IPS-20b (cell line): ENCODE measurements at regions not wholly inside any gene's neighbourhood (a gene's known extent, or its start where the extent isn't known, plus 50 kb on each side); places are given as distances from the start of the nearest gene placed in this dataset.

Experiments used
- H3K27ac ChIP-seq: one replicate; pipeline ENCODE4 v1.5.1; 2013; ENCODE audit warnings: low read length
- H3K27me3 ChIP-seq: 2 replicates; pipeline ENCODE4 v1.6.1; 2013; ENCODE audit warnings: mild to moderate bottlenecking, low read length, inconsistent platforms; ENCODE audit not compliant: insufficient read depth
- H3K36me3 ChIP-seq: 2 replicates; pipeline ENCODE4 v1.6.1; 2013; ENCODE audit warnings: low read depth, mild to moderate bottlenecking, inconsistent platforms, low read length, moderate library complexity; ENCODE audit not compliant: insufficient read depth
- H3K4me1 ChIP-seq: 2 replicates; pipeline ENCODE4 v1.6.1; 2013; ENCODE audit warnings: mild to moderate bottlenecking, control low read depth, inconsistent platforms, low read length, moderate library complexity; ENCODE audit not compliant: insufficient read depth
- H3K4me3 ChIP-seq: 2 replicates; pipeline ENCODE4 v1.5.1; 2013; ENCODE audit warnings: mild to moderate bottlenecking, low read length, inconsistent platforms
- H3K9ac ChIP-seq: 2 replicates; pipeline ENCODE4 v1.6.1; 2013; ENCODE audit warnings: low read depth, mild to moderate bottlenecking, inconsistent platforms, low read length, moderate library complexity
- H3K9me3 ChIP-seq: 2 replicates; pipeline ENCODE4 v1.6.1; 2013; ENCODE audit warnings: mild to moderate bottlenecking, low read depth, low read length, inconsistent platforms; ENCODE audit not compliant: insufficient read depth

DNA sequence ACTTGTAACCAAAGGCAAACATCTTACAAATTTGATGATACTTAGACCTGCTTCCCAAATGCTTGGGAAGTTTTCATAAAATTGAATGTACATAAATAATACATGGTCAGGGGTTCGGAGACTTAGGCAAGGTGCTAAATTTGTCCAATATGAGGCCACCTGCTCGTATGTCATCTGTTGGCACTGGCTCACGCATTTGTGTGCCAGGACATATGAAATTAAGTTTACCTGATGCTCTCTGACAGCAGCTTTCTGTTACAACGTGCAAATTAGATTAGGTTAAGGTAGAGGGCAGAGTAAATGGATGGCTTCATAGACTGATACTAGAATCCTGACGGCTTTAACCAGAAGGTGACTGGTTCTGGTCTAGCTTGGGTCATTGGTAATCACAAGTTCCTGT lies 970.3 kb upstream of the RBFOX1 start:
- H3K27ac ChIP-seq, result no peak overlapping the region
- H3K9ac ChIP-seq, result no peak overlapping the region
- no peak overlapping the region for H3K4me3 ChIP-seq
- H3K4me1 ChIP-seq, result peaks cover 6% of the 10 kb centered on the region; the same call in 1 of the 2 replicates
- H3K9me3 ChIP-seq, result no peaks in the 10 kb centered on the region
- H3K36me3 ChIP-seq, result no peaks in the 10 kb centered on the region
- no peaks in the 10 kb centered on the region for H3K27me3 ChIP-seq

- Histone ChIP-seq H3K4me3 (no peak overlapping the region), H3K27me3 (no peaks in the 10 kb centered on the region), H3K27ac (no peak overlapping the region)
Observed at GRCh38 chr16:6360641-6361040, 972.0 kb upstream of the RBFOX1 start.

DNA sequence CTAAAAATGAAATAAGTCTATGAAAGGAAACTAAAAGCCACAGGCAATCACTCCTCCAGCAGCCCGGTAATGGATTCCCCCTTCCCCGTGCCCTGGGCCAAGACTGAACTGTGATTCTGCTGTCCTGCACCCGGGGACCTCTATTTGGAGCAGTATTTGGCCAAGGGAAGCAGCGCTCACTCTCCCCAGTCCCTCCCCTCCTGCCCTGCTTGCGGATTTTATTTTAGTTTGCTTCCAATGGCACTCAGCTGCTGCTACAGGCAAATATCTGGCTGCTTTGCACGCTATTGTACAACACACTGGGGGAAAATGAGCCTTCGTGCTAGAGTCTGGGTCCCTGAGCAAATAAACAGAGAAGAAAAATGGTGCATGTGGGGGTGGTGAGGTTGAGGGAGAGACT lies 975.7 kb upstream of the RBFOX1 start:
- Histone ChIP-seq H3K27me3 (no peaks in the 10 kb centered on the region), H3K4me1 (peaks cover 13% of the 10 kb centered on the region; the same call in 1 of the 2 replicates), H3K9ac (no peak overlapping the region), H3K9me3 (no peaks in the 10 kb centered on the region), H3K4me3 (no peak overlapping the region), H3K27ac (no peak overlapping the region), H3K36me3 (no peaks in the 10 kb centered on the region)

More at GRCh38 chr16:6360641-6361040, 972.0 kb upstream of the RBFOX1 start:
- peaks cover 6% of the 10 kb centered on the region; the same call in 1 of the 2 replicates for H3K4me1 ChIP-seq
- H3K36me3 ChIP-seq, result no peaks in the 10 kb centered on the region
- H3K9ac ChIP-seq, result no peak overlapping the region
- no peaks in the 10 kb centered on the region for H3K9me3 ChIP-seq

- H3K9me3 ChIP-seq, result no peaks in the 10 kb centered on the region
- H3K4me3 ChIP-seq, result no peak overlapping the region
- no peaks in the 10 kb centered on the region for H3K27me3 ChIP-seq
- H3K4me1 ChIP-seq, result peaks cover 22% of the 10 kb centered on the region; the same call in 1 of the 2 replicates
- no peak overlapping the region for H3K9ac ChIP-seq
- no peak overlapping the region for H3K27ac ChIP-seq
- H3K36me3 ChIP-seq, result no peaks in the 10 kb centered on the region
Observed at GRCh38 chr16:6349725-6350124, 982.9 kb upstream of the RBFOX1 start.

DNA sequence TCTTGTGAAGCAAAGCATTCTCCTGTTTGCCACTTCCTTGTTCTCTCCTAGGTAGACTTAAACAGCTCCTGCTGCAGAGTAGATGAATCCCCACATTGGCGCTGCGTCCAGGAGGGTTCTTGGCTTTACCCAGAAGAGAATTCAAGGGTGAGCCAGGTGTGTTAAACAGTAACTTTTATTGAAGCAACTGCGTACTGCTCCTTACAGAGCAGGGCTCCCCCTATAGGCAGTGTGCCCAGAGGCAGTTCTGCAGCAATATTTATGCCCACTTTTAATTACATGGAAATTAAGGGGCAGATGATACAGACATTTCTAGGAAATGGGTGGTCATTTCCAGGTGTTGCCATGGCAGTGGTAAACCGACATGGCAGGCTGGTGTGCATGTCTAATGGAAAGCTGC lies 987.6 kb upstream of the RBFOX1 start:
- Histone ChIP-seq H3K9me3 (peaks cover 13% of the 10 kb centered on the region; the same call in 1 of the 2 replicates), H3K27me3 (no peaks in the 10 kb centered on the region), H3K9ac (peak overlapping the region; percentile 36; the same call in 1 of the 2 replicates), H3K4me1 (peaks cover 29% of the 10 kb centered on the region), H3K4me3 (no peak overlapping the region), H3K36me3 (no peaks in the 10 kb centered on the region), H3K27ac (peak overlapping the region; percentile 54)

- Histone ChIP-seq H3K4me3 (peak overlapping the region; percentile 24; the same call in 1 of the 2 replicates), H3K27ac (peak overlapping the region; percentile 46), H3K36me3 (no peaks in the 10 kb centered on the region), H3K9ac (peak overlapping the region; percentile 61), H3K9me3 (peaks cover 14% of the 10 kb centered on the region; the same call in 1 of the 2 replicates), H3K4me1 (peaks cover 29% of the 10 kb centered on the region), H3K27me3 (no peaks in the 10 kb centered on the region)
Observed at GRCh38 chr16:6343157-6343556, 989.5 kb upstream of the RBFOX1 start.

- Histone ChIP-seq H3K27ac (peak overlapping the region; percentile 13), H3K27me3 (no peaks in the 10 kb centered on the region), H3K4me3 (0 out of 2 replicates have a peak overlapping the region, but pooled peaks have one; percentile 5), H3K9ac (peak overlapping the region; percentile 0; the same call in 1 of the 2 replicates), H3K4me1 (peaks cover 29% of the 10 kb centered on the region), H3K36me3 (no peaks in the 10 kb centered on the region), H3K9me3 (peaks cover 14% of the 10 kb centered on the region; the same call in 1 of the 2 replicates)
Observed at GRCh38 chr16:6341981-6342380, 990.7 kb upstream of the RBFOX1 start.

DNA sequence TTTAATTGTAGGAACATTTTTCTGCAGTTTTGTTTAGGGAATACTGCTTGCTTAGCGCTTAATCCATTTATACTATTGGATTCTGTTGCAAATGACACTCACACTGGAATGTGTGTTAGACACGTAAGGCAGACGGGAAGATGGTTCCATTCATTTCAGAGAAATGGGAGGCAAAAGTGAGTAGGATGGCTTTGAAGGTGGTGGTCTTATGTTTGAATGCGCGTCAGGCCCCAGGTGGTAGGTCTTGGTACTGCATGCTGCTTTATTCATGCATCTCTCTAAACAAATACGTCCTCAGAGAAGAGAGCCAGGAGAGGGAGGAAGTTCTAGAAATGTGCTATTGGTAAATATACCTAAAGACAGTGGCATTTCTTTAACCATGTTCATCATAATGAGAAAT lies 997.6 kb upstream of the RBFOX1 start:
- H3K36me3 ChIP-seq, result no peaks in the 10 kb centered on the region
- no peaks in the 10 kb centered on the region for H3K27me3 ChIP-seq
- no peak overlapping the region for H3K9ac ChIP-seq
- H3K27ac ChIP-seq, result no peak overlapping the region
- no peak overlapping the region for H3K4me3 ChIP-seq
- H3K4me1 ChIP-seq, result no peaks in the 10 kb centered on the region
- 0 out of 2 replicates have a peak, but pooled peaks cover under 1% of the 10 kb centered on the region for H3K9me3 ChIP-seq

GRCh38 chr16:6331770-6332169 lies 1000.9 kb upstream of the RBFOX1 start:
- Histone ChIP-seq H3K27me3 (no peaks in the 10 kb centered on the region), H3K9me3 (no peaks in the 10 kb centered on the region), H3K36me3 (no peaks in the 10 kb centered on the region), H3K4me3 (no peak overlapping the region), H3K9ac (no peak overlapping the region), H3K27ac (no peak overlapping the region), H3K4me1 (no peaks in the 10 kb centered on the region)

DNA sequence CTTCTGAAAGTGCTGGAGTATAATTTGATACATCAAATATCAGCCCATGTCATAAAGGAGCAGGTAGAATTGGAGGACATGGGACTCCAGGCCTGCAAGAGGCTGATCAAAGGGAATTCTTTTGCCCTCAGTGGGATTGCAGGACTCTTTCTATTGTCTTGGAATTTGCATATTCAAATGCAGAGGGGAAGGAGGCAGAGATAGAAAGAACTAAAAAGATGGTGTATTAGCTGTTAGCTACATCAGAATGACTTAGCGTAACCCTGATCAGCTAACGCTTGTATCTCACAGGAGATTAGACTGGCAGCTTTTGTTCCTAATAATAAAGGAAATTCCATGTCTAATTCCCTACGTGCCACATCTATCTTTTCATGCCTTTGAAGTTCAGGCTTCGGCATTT lies 1014.7 kb upstream of the RBFOX1 start:
- peaks cover 25% of the 10 kb centered on the region; the same call in 1 of the 2 replicates for H3K4me1 ChIP-seq
- no peaks in the 10 kb centered on the region for H3K36me3 ChIP-seq
- H3K9ac ChIP-seq, result peak overlapping the region; percentile 14; the same call in 1 of the 2 replicates
- H3K27ac ChIP-seq, result no peak overlapping the region
- H3K27me3 ChIP-seq, result no peaks in the 10 kb centered on the region
- H3K9me3 ChIP-seq, result no peaks in the 10 kb centered on the region
- H3K4me3 ChIP-seq, result peak overlapping the region; percentile 3; the same call in 1 of the 2 replicates

- no peaks in the 10 kb centered on the region for H3K27me3 ChIP-seq
- H3K9me3 ChIP-seq, result no peaks in the 10 kb centered on the region
- H3K9ac ChIP-seq, result no peak overlapping the region
- no peak overlapping the region for H3K27ac ChIP-seq
- H3K36me3 ChIP-seq, result no peaks in the 10 kb centered on the region
- H3K4me3 ChIP-seq, result no peak overlapping the region
- peaks cover 14% of the 10 kb centered on the region; the same call in 1 of the 2 replicates for H3K4me1 ChIP-seq
Observed at GRCh38 chr16:6309271-6309670, 1023.4 kb upstream of the RBFOX1 start.

- Histone ChIP-seq H3K4me1 (peaks cover 14% of the 10 kb centered on the region; the same call in 1 of the 2 replicates), H3K27ac (no peak overlapping the region), H3K27me3 (no peaks in the 10 kb centered on the region), H3K36me3 (no peaks in the 10 kb centered on the region), H3K9me3 (no peaks in the 10 kb centered on the region), H3K4me3 (no peak overlapping the region), H3K9ac (no peak overlapping the region)
Observed at GRCh38 chr16:6308176-6308575, 1024.5 kb upstream of the RBFOX1 start.
